ENCODE measurements at regions not wholly inside any gene's neighbourhood (a gene's known extent, or its start where the extent isn't known, plus 50 kb on each side); places are given as distances from the start of the nearest gene placed in this dataset.

- no peak for FAIRE-seq
- intact Hi-C loops (cut with micrococcal nuclease; ENCODE audit: unreplicated experiment): no loop called here
- Histone ChIP-seq H3K36me3 (replicated peaks in 1 of 2; ENCODE audit: control insufficient read depth in 1 of 2, insufficient read depth in 2 of 2, low read length in 2 of 2) (no peaks in the 10 kb centered on the region), H4K20me1 (ENCODE audit: insufficient read depth, low read length) (no peaks in the 10 kb centered on the region), H2AFZ (ENCODE audit: low read length) (no peak overlapping the region), H3K4me3 (replicated peaks in 1 of 3; ENCODE audit: insufficient read depth in 1 of 3, low read depth in 2 of 3, low read length in 3 of 3) (no peak overlapping the region), H3K27ac (ENCODE audit: extremely low read length, insufficient read depth, low read length) (no peak overlapping the region), H3K9me3 (ENCODE audit: low read length) (no peaks in the 10 kb centered on the region), H3K79me2 (ENCODE audit: insufficient read depth, low read length) (no peaks in the 10 kb centered on the region), H3K4me2 (ENCODE audit: low read depth, low read length) (no peak overlapping the region), H3K9ac (ENCODE audit: insufficient read depth, low read depth, low read length) (no peak overlapping the region), H3K4me1 (ENCODE audit: insufficient read depth, low read length) (no peaks in the 10 kb centered on the region), H3K27me3 (ENCODE audit: control insufficient read depth in 1 of 2, insufficient read depth in 2 of 2, low read length in 2 of 2) (peaks cover 0 to 1% of the 10 kb centered on the region in 2 experiments; a peak in 2 of 5 replicates)
- BruUV-seq (replicated peaks): no TSS peak
- in situ Hi-C loops (cut with HindIII; ENCODE audit: extremely low pct_ligation_motif_present, low pct_unique_long_range_greater_than_20kb): no loop called here
- TF ChIP-seq ZNF350 (CRISPR knock-in tag; IDR thresholded peaks at IDR 0.05; ENCODE audit: borderline replicate concordance, low read depth) (no peak), ZXDC (CRISPR knock-in tag; IDR thresholded peaks at IDR 0.05) (no peak), CBX2 (IDR thresholded peaks at IDR 0.05; ENCODE audit: low read depth, low read length) (no peak), CBX2 (CRISPR knock-in tag; IDR thresholded peaks at IDR 0.05; ENCODE audit: low read depth) (no peak)
- ChIA-PET POLR2A (no interaction called here), CTCF (ENCODE audit: low intra/inter-chr PET ratio, low total read pairs) (no interaction called here)
- DNase-seq (ENCODE audit: low spot score): no peak
- 0% methylated on average over 1 of the region's 1 CpG for WGBS (ENCODE audit: low lambda C conversion rate)
- no peak for ATAC-seq
Measured at GRCh38 chr20:21835042-21835441, 129.6 kb downstream of the PAX1 start.

GRCh38 chr20:21832442-21833385, 127.2 kb downstream of the PAX1 start:
- Histone ChIP-seq H3K27me3 (ENCODE audit: control insufficient read depth in 1 of 2, insufficient read depth in 2 of 2, low read length in 2 of 2) (peaks cover 0 to 3% of the 10 kb centered on the region in 2 experiments; a peak in 2 of 5 replicates), H3K4me1 (ENCODE audit: insufficient read depth, low read length) (no peaks in the 10 kb centered on the region), H3K79me2 (ENCODE audit: insufficient read depth, low read length) (no peaks in the 10 kb centered on the region), H2AFZ (ENCODE audit: low read length) (no peak overlapping the region), H4K20me1 (ENCODE audit: insufficient read depth, low read length) (no peaks in the 10 kb centered on the region), H3K27ac (ENCODE audit: extremely low read length, insufficient read depth, low read length) (no peak overlapping the region), H3K9ac (ENCODE audit: insufficient read depth, low read depth, low read length) (no peak overlapping the region), H3K36me3 (replicated peaks in 1 of 2; ENCODE audit: control insufficient read depth in 1 of 2, insufficient read depth in 2 of 2, low read length in 2 of 2) (no peaks in the 10 kb centered on the region), H3K4me2 (ENCODE audit: low read depth, low read length) (no peak overlapping the region), H3K9me3 (ENCODE audit: low read length) (no peaks in the 10 kb centered on the region), H3K4me3 (replicated peaks in 1 of 3; ENCODE audit: insufficient read depth in 1 of 3, low read depth in 2 of 3, low read length in 3 of 3) (no peak overlapping the region)
- CTCF ChIA-PET (ENCODE audit: low intra/inter-chr PET ratio, low total read pairs): no interaction called here
- WGBS (ENCODE audit: low lambda C conversion rate): 25% methylated on average over 8 of the region's 8 CpGs
- POLR2A ChIA-PET: no interaction called here
- intact Hi-C loops (cut with micrococcal nuclease; ENCODE audit: unreplicated experiment) (no loop called here), in situ Hi-C loops (cut with HindIII; ENCODE audit: extremely low pct_ligation_motif_present, low pct_unique_long_range_greater_than_20kb) (no loop called here)
- ATAC-seq: peak; percentile 69
- TF ChIP-seq ZFP82 (CRISPR knock-in tag; IDR thresholded peaks at IDR 0.05; ENCODE audit: borderline replicate concordance) (no peak), CREB1 (IDR thresholded peaks at IDR 0.05) (0 out of 2 replicates have a peak, but pooled peaks have one; percentile 40), CREB1 (CRISPR knock-in tag; IDR thresholded peaks at IDR 0.05) (no peak), ATF7 (IDR thresholded peaks at IDR 0.05) (peak; percentile 87), ATF7 (CRISPR knock-in tag; IDR thresholded peaks at IDR 0.05) (no peak)
- no TSS peak for BruUV-seq (replicated peaks)
- no peak for FAIRE-seq
- no peak for DNase-seq (ENCODE audit: low spot score)

Measured in HepG2 (cell line).